Liver (tissue), 8 donors: ENCODE measurements at regions not wholly inside any gene's neighbourhood (a gene's known extent, or its start where the extent isn't known, plus 50 kb on each side); places are given as distances from the start of the nearest gene placed in this dataset.

ENCODE experiments used
- DNase-seq: peaks from one replicate; pipeline ENCODE4 v3.0.0-alpha.2; 2017; ENCODE audit warnings: low spot score
- H3K27ac ChIP-seq, 2 donors: one replicate each; pipeline ENCODE4 v1.7.0; 2013; ENCODE audit warnings: inconsistent platforms in 2 of 2, low read length in 2 of 2, control low read depth in 1 of 2, low read depth in 1 of 2, mild to moderate bottlenecking in 1 of 2
- H3K27me3 ChIP-seq, 4 donors: one replicate each; pipeline versions ENCODE4 v1.6.1 to v1.7.0; 2013; ENCODE audit warnings: low read length in 3 of 4, inconsistent platforms in 1 of 4, mild to moderate bottlenecking in 1 of 4, moderate library complexity in 1 of 4; ENCODE audit not compliant: control insufficient read depth in 4 of 4, insufficient read depth in 4 of 4
- H3K36me3 ChIP-seq, 4 donors: one replicate each; pipeline versions ENCODE4 v1.6.1 to v1.7.0; 2013; ENCODE audit warnings: low read length in 3 of 4, mild to moderate bottlenecking in 3 of 4, low read depth in 1 of 4, moderate library complexity in 1 of 4; ENCODE audit not compliant: control insufficient read depth in 4 of 4, insufficient read depth in 3 of 4
- H3K4me1 ChIP-seq, 4 donors: one replicate each; pipeline versions ENCODE4 v1.6.1 to v1.7.0; 2013; ENCODE audit warnings: low read length in 3 of 4, mild to moderate bottlenecking in 3 of 4, moderate library complexity in 1 of 4; ENCODE audit not compliant: control insufficient read depth in 4 of 4, insufficient read depth in 4 of 4
- H3K4me3 ChIP-seq, 3 donors: one replicate each; pipeline versions ENCODE4 v1.6.1 to v1.7.0; 2013; ENCODE audit warnings: low read length in 3 of 3, control low read depth in 1 of 3, low read depth in 1 of 3, mild to moderate bottlenecking in 1 of 3
- H3K9ac ChIP-seq, 2 donors: one replicate each; pipeline ENCODE4 v1.7.0; 2013; ENCODE audit warnings: low read length in 2 of 2, mild to moderate bottlenecking in 2 of 2, moderate library complexity in 2 of 2, control low read depth in 1 of 2, low read depth in 1 of 2
- H3K9me3 ChIP-seq, 4 donors: one replicate each; pipeline versions ENCODE4 v1.6.1 to v1.7.0; 2013; ENCODE audit warnings: low read length in 3 of 4; ENCODE audit not compliant: control insufficient read depth in 4 of 4
- ATF3 ChIP-seq: IDR thresholded peaks from 2 replicates; pipeline ENCODE4 v1.6.1; 2016; ENCODE audit warnings: antibody characterized with exemption
- CTCF ChIP-seq: fragments of 150-350 bp; IDR thresholded peaks from 2 replicates; pipeline ENCODE4 v1.5.1; 2017; ENCODE audit warnings: improper control_type of control experiment, low read depth, low read length; ENCODE audit not compliant: missing input control
- EGR1 ChIP-seq, 2 donors: IDR thresholded peaks; 2 replicates each; pipeline ENCODE4 v1.6.1; 2016 to 2018; ENCODE audit warnings: antibody characterized with exemption in 2 of 2, low read depth in 2 of 2
- FOXA1 ChIP-seq: IDR thresholded peaks from 2 replicates; pipeline ENCODE4 v1.6.1; 2016; ENCODE audit warnings: antibody characterized with exemption
- FOXA2 ChIP-seq: IDR thresholded peaks from 2 replicates; pipeline ENCODE4 v1.6.1; 2016; ENCODE audit warnings: antibody characterized with exemption
- GABPA ChIP-seq, 2 donors: IDR thresholded peaks in 1 of 2; conservative IDR thresholded peaks in 1 of 2; 2 replicates each; pipeline ENCODE4 v1.6.1; 2016; ENCODE audit warnings: antibody characterized with exemption in 2 of 2, mild to moderate bottlenecking in 1 of 2, moderate library complexity in 1 of 2
- HNF4A ChIP-seq, 2 donors: conservative IDR thresholded peaks; 2 replicates each; pipeline ENCODE4 v1.6.1; 2016; ENCODE audit warnings: antibody characterized with exemption in 2 of 2, mild to moderate bottlenecking in 2 of 2
- HNF4G ChIP-seq: IDR thresholded peaks from 2 replicates; pipeline ENCODE4 v1.6.1; 2016; ENCODE audit warnings: antibody characterized with exemption
- JUND ChIP-seq, 2 donors: IDR thresholded peaks; 2 replicates each; pipeline ENCODE4 v1.6.1; 2016; ENCODE audit warnings: antibody characterized with exemption in 2 of 2
- NR2F2 ChIP-seq: IDR thresholded peaks from 2 replicates; pipeline ENCODE4 v1.6.1; 2016; ENCODE audit warnings: antibody characterized with exemption
- RAD21 ChIP-seq, 2 donors: IDR thresholded peaks; 2 replicates each; pipeline ENCODE4 v1.6.1; 2016; ENCODE audit warnings: antibody characterized with exemption in 2 of 2, mild to moderate bottlenecking in 2 of 2
- RXRA ChIP-seq, 2 donors: IDR thresholded peaks; 2 replicates each; pipeline ENCODE4 v1.6.1; 2017 to 2018; ENCODE audit warnings: antibody characterized with exemption in 2 of 2, mild to moderate bottlenecking in 1 of 2
- SP1 ChIP-seq: IDR thresholded peaks from 2 replicates; pipeline ENCODE4 v1.6.1; 2018; ENCODE audit warnings: antibody characterized with exemption, mild to moderate bottlenecking
- TAF1 ChIP-seq: conservative IDR thresholded peaks from 2 replicates; pipeline ENCODE4 v1.6.1; 2016; ENCODE audit warnings: antibody characterized with exemption, mild to moderate bottlenecking
- YY1 ChIP-seq: IDR thresholded peaks from 2 replicates; pipeline ENCODE4 v1.6.1; 2016; ENCODE audit warnings: antibody characterized with exemption, mild to moderate bottlenecking
- WGBS: extraction: QIAGEN DNeasy Blood & Tissue Kit; methylation state at CpG from one replicate; pipeline ENCODE4 v1.1.7; 2013; 5-methylcytosine and 5-hydroxymethylcytosine counted together
- TF ChIP-seq, protein P1 (sequence below): IDR thresholded peaks from 2 replicates; pipeline ENCODE4 v1.6.1; 2016; ENCODE audit warnings: antibody characterized with exemption
- TF ChIP-seq, protein P2 (sequence below): IDR thresholded peaks from 2 replicates; pipeline ENCODE4 v1.6.1; 2016; ENCODE audit warnings: antibody characterized with exemption, mild to moderate bottlenecking
- TF ChIP-seq, protein P3 (sequence below): IDR thresholded peaks from 2 replicates; pipeline ENCODE4 v1.6.1; 2016; ENCODE audit warnings: antibody characterized with exemption
- donor health status: healthy.
- donor health status: healthy.
- donor health status: healthy.
- donor health status: healthy.
- donor health status: healthy.

- no peak overlapping the region for H3K9ac ChIP-seq
- no peak overlapping the region for H3K27ac ChIP-seq
- TF ChIP-seq, protein P1, sequence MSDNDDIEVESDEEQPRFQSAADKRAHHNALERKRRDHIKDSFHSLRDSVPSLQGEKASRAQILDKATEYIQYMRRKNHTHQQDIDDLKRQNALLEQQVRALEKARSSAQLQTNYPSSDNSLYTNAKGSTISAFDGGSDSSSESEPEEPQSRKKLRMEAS, result no peak
- TF ChIP-seq HNF4A (conservative IDR thresholded peaks at IDR 0.05), result no peak
- TF ChIP-seq, protein P2, sequence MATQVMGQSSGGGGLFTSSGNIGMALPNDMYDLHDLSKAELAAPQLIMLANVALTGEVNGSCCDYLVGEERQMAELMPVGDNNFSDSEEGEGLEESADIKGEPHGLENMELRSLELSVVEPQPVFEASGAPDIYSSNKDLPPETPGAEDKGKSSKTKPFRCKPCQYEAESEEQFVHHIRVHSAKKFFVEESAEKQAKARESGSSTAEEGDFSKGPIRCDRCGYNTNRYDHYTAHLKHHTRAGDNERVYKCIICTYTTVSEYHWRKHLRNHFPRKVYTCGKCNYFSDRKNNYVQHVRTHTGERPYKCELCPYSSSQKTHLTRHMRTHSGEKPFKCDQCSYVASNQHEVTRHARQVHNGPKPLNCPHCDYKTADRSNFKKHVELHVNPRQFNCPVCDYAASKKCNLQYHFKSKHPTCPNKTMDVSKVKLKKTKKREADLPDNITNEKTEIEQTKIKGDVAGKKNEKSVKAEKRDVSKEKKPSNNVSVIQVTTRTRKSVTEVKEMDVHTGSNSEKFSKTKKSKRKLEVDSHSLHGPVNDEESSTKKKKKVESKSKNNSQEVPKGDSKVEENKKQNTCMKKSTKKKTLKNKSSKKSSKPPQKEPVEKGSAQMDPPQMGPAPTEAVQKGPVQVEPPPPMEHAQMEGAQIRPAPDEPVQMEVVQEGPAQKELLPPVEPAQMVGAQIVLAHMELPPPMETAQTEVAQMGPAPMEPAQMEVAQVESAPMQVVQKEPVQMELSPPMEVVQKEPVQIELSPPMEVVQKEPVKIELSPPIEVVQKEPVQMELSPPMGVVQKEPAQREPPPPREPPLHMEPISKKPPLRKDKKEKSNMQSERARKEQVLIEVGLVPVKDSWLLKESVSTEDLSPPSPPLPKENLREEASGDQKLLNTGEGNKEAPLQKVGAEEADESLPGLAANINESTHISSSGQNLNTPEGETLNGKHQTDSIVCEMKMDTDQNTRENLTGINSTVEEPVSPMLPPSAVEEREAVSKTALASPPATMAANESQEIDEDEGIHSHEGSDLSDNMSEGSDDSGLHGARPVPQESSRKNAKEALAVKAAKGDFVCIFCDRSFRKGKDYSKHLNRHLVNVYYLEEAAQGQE, result no peak
- TF ChIP-seq YY1, result no peak
- no peak for TF ChIP-seq SP1
- no peak for TF ChIP-seq RAD21 (IDR thresholded peaks at IDR 0.05)
- TF ChIP-seq RXRA (IDR thresholded peaks at IDR 0.05), result no peak
- TF ChIP-seq NR2F2, result no peak
- TF ChIP-seq EGR1 (IDR thresholded peaks at IDR 0.05; ENCODE audit: low read depth in 2 of 2), result no peak
- TF ChIP-seq FOXA2, result no peak
- no peaks in the 10 kb centered on the region for H3K4me1 ChIP-seq
- no peaks in the 10 kb centered on the region for H3K27me3 ChIP-seq
- DNase-seq, result no peak
- no peaks in the 10 kb centered on the region for H3K36me3 ChIP-seq
- H3K9me3 ChIP-seq, result no peaks in the 10 kb centered on the region
- WGBS, result 89% methylated on average over 2 of the region's 2 CpGs
- no peak overlapping the region for H3K4me3 ChIP-seq
Measured at GRCh38 chr5:92760550-92760949, 820.5 kb downstream of the NR2F1-AS1 start.

- WGBS, result 53% methylated on average over 1 of the region's 1 CpG
- no peak for DNase-seq
- Histone ChIP-seq H3K4me1 (no peaks in the 10 kb centered on the region), H3K27ac (no peak overlapping the region), H3K9me3 (no peaks in the 10 kb centered on the region), H3K9ac (no peak overlapping the region), H3K4me3 (no peak overlapping the region), H3K36me3 (no peaks in the 10 kb centered on the region), H3K27me3 (no peaks in the 10 kb centered on the region)
- TF ChIP-seq FOXA1, result no peak
- TF ChIP-seq JUND (IDR thresholded peaks at IDR 0.05), result no peak
- TF ChIP-seq EGR1 (IDR thresholded peaks at IDR 0.05; ENCODE audit: low read depth in 2 of 2), result no peak
- TF ChIP-seq RXRA (IDR thresholded peaks at IDR 0.05), result no peak
- TF ChIP-seq ATF3, result no peak
- no peak for TF ChIP-seq GABPA (IDR thresholded peaks at IDR 0.05 in 1 of 2, conservative IDR thresholded peaks at IDR 0.05 in 1 of 2)
- no peak for TF ChIP-seq SP1
- TF ChIP-seq TAF1, result no peak
- TF ChIP-seq CTCF, result no peak
- TF ChIP-seq YY1, result no peak
- TF ChIP-seq, protein P3, sequence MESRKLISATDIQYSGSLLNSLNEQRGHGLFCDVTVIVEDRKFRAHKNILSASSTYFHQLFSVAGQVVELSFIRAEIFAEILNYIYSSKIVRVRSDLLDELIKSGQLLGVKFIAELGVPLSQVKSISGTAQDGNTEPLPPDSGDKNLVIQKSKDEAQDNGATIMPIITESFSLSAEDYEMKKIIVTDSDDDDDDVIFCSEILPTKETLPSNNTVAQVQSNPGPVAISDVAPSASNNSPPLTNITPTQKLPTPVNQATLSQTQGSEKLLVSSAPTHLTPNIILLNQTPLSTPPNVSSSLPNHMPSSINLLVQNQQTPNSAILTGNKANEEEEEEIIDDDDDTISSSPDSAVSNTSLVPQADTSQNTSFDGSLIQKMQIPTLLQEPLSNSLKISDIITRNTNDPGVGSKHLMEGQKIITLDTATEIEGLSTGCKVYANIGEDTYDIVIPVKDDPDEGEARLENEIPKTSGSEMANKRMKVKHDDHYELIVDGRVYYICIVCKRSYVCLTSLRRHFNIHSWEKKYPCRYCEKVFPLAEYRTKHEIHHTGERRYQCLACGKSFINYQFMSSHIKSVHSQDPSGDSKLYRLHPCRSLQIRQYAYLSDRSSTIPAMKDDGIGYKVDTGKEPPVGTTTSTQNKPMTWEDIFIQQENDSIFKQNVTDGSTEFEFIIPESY, result no peak
- TF ChIP-seq, protein P2, result no peak
- TF ChIP-seq, protein P1, result no peak
- no peak for TF ChIP-seq RAD21 (IDR thresholded peaks at IDR 0.05)
- TF ChIP-seq HNF4G, result no peak
- no peak for TF ChIP-seq HNF4A (conservative IDR thresholded peaks at IDR 0.05)
- TF ChIP-seq NR2F2, result no peak
- TF ChIP-seq FOXA2, result no peak
Measured at GRCh38 chr5:92758552-92758951, 822.5 kb downstream of the NR2F1-AS1 start.
